ENCODE measurements at regions not wholly inside any gene's neighbourhood (a gene's known extent, or its start where the extent isn't known, plus 50 kb on each side); places are given as distances from the start of the nearest gene placed in this dataset.

DNA sequence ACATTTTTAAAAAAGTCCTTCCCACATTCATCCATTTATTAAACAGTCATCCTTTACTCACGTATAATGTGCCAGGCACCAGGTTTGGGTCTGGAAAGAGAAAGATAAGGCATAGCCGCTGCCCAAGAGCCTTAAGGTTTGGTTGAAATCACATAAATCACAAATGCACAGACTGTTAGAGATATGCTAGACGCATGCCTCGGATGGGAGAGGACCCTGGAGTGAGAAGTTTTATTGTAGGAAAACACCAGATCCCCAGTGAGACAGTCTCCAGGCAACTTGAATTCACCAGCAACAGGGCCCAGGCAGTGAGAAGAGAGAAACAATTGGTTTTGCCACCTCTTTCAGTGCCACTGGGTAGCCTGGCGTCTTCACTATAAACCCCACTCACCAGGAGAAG is 305.9 kb upstream of the AMIGO2 start:
- TF ChIP-seq POLR2A (IDR thresholded peaks at IDR 0.05) (no peak), CTCF (IDR thresholded peaks at IDR 0.05) (no peak)
